Natural killer cell (primary cell): ENCODE measurements at regions not wholly inside any gene's neighbourhood (a gene's known extent, or its start where the extent isn't known, plus 50 kb on each side); places are given as distances from the start of the nearest gene placed in this dataset.

ENCODE experiments used
- ATAC-seq, 3 donors: fragments of 150-1000 bp in 2 of 3; fragments of 200-7000 bp in 1 of 3; cut with Tn5 transposase; 1 replicate in 1 of 3; 2 replicates in 2 of 3; pipeline ENCODE4 v1.10.0; 2021; ENCODE audit warnings: mild to moderate bottlenecking in 2 of 3, moderate library complexity in 2 of 3
- DNase-seq, 2 donors: peaks; one replicate each; pipeline versions ENCODE4 v3.0.0 to v3.0.0-alpha.2; 2013 to 2021; ENCODE audit warnings: mixed read lengths in 1 of 2
- H3K27ac ChIP-seq: one replicate; pipeline ENCODE4 v1.5.1; 2013; ENCODE audit warnings: mild to moderate bottlenecking, low read length
- H3K27me3 ChIP-seq: one replicate; pipeline ENCODE4 v1.6.1; 2013; ENCODE audit warnings: low read length; ENCODE audit not compliant: control insufficient read depth, insufficient read depth
- H3K36me3 ChIP-seq: one replicate; pipeline ENCODE4 v1.6.1; 2013; ENCODE audit warnings: low read length; ENCODE audit not compliant: control insufficient read depth, insufficient read depth
- H3K4me1 ChIP-seq: one replicate; pipeline ENCODE4 v1.6.1; 2013; ENCODE audit warnings: low read length; ENCODE audit not compliant: control insufficient read depth, insufficient read depth
- H3K4me3 ChIP-seq: one replicate; pipeline ENCODE4 v1.5.1; 2013; ENCODE audit warnings: low read length
- H3K9me3 ChIP-seq: one replicate; pipeline ENCODE4 v1.6.1; 2013; ENCODE audit warnings: low read length; ENCODE audit not compliant: control insufficient read depth, insufficient read depth
- H3K27ac Mint-ChIP-seq, 2 donors: one replicate each; pipeline ENCODE4 v1.8.0; 2022; ENCODE audit warnings: mild to moderate bottlenecking in 2 of 2, mixed read lengths in 2 of 2, moderate library complexity in 1 of 2
- H3K27me3 Mint-ChIP-seq, 2 donors: one replicate each; pipeline ENCODE4 v1.8.0; 2022; ENCODE audit warnings: low read depth in 2 of 2, mixed read lengths in 2 of 2
- H3K36me3 Mint-ChIP-seq: one replicate; pipeline ENCODE4 v1.8.0; 2022; ENCODE audit warnings: mixed read lengths
- H3K4me1 Mint-ChIP-seq, 2 donors: one replicate each; pipeline ENCODE4 v1.8.0; 2022; ENCODE audit warnings: mixed read lengths in 2 of 2
- H3K4me3 Mint-ChIP-seq: one replicate; pipeline ENCODE4 v1.8.0; 2022; ENCODE audit warnings: mild to moderate bottlenecking, moderate library complexity, mixed read lengths
- H3K9me3 Mint-ChIP-seq, 2 donors: one replicate each; pipeline ENCODE4 v1.8.0; 2022; ENCODE audit warnings: mixed read lengths in 2 of 2
- WGBS: methylation state at CpG from one replicate; pipeline ENCODE4 v1.1.7; 2013; ENCODE audit warnings: missing lambda C conversion rate; ENCODE audit not compliant: insufficient coverage; 5-methylcytosine and 5-hydroxymethylcytosine counted together
- intact Hi-C: fragments of 100-400 bp; cut with micrococcal nuclease; formaldehyde crosslinking; loops from one replicate; pipeline ENCODE4 v1.14.2; 2022
- TF ChIP-seq, protein P1 (sequence below): fragments of 200-600 bp; IDR thresholded peaks from one replicate; pipeline ENCODE4 v1.8.0; 2022; ENCODE audit warnings: antibody characterized with exemption

DNA sequence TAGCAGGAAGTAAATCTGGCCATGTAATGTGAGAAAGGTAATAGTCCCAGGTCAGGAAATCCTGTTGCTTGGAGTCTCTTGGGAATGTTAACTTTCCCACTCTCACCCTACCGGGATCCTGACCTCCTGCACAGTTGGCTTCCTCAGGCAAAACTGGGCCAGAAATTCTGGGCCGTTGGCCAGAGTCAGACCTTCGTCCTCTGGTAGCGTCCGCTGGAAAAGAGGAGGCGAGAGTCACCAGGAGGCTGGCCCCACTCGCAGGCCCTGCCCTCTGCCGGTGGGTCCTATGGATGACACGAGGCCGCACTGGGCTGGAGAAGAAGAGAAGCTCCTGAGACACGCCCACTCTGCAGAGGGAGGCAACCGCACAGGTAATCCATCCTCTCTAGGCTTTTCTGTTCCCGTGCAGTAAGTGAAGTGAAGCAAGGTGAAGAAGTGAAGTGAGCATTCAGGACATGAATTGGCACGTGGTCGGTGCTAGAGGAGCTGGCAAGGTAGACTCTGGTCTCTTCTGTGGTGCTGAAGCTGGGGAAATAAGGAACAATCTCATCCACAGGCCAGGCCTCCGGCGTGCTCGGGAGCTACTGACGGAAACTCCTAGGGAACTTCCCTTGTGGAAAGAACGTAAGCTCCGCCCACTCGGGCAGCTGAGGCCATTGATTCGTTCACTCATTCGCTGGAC, 182.7 kb upstream of the GLI2 start:
- H3K4me1 ChIP-seq: no peaks in the 10 kb centered on the region
- H3K4me3 ChIP-seq: no peak overlapping the region
- WGBS: 27% methylated on average over 24 of the region's 24 CpGs
- H3K9me3 Mint-ChIP-seq: no peaks in the 10 kb centered on the region
- H3K27me3 ChIP-seq: no peaks in the 10 kb centered on the region
- no peaks in the 10 kb centered on the region for H3K36me3 Mint-ChIP-seq
- no peak overlapping the region for H3K27ac ChIP-seq
- intact Hi-C loops: no loop called here
- no peak overlapping the region for H3K4me3 Mint-ChIP-seq
- peak in 1 of 3 donors; percentile 54 for ATAC-seq
- peaks cover 16 to 29% of the 10 kb centered on the region in 2 donors for H3K27me3 Mint-ChIP-seq
- H3K4me1 Mint-ChIP-seq: peaks cover 0 to 7% of the 10 kb centered on the region in 2 donors
- no peak overlapping the region for H3K27ac Mint-ChIP-seq
- no peaks in the 10 kb centered on the region for H3K36me3 ChIP-seq
- DNase-seq: peak in 1 of 2 donors; percentile 17
- TF ChIP-seq, protein P1, sequence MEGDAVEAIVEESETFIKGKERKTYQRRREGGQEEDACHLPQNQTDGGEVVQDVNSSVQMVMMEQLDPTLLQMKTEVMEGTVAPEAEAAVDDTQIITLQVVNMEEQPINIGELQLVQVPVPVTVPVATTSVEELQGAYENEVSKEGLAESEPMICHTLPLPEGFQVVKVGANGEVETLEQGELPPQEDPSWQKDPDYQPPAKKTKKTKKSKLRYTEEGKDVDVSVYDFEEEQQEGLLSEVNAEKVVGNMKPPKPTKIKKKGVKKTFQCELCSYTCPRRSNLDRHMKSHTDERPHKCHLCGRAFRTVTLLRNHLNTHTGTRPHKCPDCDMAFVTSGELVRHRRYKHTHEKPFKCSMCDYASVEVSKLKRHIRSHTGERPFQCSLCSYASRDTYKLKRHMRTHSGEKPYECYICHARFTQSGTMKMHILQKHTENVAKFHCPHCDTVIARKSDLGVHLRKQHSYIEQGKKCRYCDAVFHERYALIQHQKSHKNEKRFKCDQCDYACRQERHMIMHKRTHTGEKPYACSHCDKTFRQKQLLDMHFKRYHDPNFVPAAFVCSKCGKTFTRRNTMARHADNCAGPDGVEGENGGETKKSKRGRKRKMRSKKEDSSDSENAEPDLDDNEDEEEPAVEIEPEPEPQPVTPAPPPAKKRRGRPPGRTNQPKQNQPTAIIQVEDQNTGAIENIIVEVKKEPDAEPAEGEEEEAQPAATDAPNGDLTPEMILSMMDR: no peak
- H3K9me3 ChIP-seq: no peaks in the 10 kb centered on the region

GRCh38 chr2:120554625-120555032, 181.0 kb upstream of the GLI2 start:
- Histone ChIP-seq H3K9me3 (no peaks in the 10 kb centered on the region), H3K36me3 (no peaks in the 10 kb centered on the region), H3K27ac (no peak overlapping the region), H3K4me1 (no peaks in the 10 kb centered on the region), H3K27me3 (no peaks in the 10 kb centered on the region), H3K4me3 (no peak overlapping the region)
- intact Hi-C loops: no loop called here
- Mint-ChIP-seq H3K9me3 (no peaks in the 10 kb centered on the region), H3K4me3 (no peak overlapping the region), H3K27ac (no peak overlapping the region), H3K27me3 (peaks cover 17 to 29% of the 10 kb centered on the region in 2 donors), H3K36me3 (no peaks in the 10 kb centered on the region), H3K4me1 (peaks cover 0 to 7% of the 10 kb centered on the region in 2 donors)
- TF ChIP-seq, protein P1: no peak
- ATAC-seq (no peak), DNase-seq (no peak)

DNA sequence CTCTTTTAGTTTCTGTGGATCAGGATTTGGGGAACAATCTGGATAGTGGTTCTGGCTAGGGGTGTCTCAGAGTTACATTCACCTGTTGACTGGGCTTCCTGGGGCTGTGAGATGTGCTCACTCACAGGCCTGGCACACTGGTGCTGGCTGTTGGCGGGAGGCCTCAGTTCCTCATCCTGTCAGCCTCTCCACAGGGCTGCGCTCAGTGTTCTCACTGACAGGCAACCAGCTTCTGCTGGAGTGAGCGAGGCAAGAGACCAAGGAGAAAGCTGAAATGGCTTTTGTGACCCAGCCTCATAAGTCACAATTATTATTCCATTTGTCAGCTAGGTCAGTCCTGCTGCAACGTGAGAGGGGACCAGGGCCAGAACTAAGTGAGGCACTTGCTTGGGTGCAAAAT, 180.6 kb upstream of the GLI2 start:
- H3K9me3 ChIP-seq: no peaks in the 10 kb centered on the region
- H3K27ac Mint-ChIP-seq: no peak overlapping the region
- H3K9me3 Mint-ChIP-seq: no peaks in the 10 kb centered on the region
- WGBS: 85% methylated on average over 4 of the region's 4 CpGs
- no peak overlapping the region for H3K4me3 Mint-ChIP-seq
- no peak for DNase-seq
- no peak overlapping the region for H3K27ac ChIP-seq
- no peaks in the 10 kb centered on the region for H3K36me3 Mint-ChIP-seq
- intact Hi-C loops: no loop called here
- H3K4me3 ChIP-seq: no peak overlapping the region
- ATAC-seq: no peak
- peaks cover 17 to 29% of the 10 kb centered on the region in 2 donors for H3K27me3 Mint-ChIP-seq
- peaks cover 0 to 7% of the 10 kb centered on the region in 2 donors for H3K4me1 Mint-ChIP-seq
- no peaks in the 10 kb centered on the region for H3K27me3 ChIP-seq
- H3K36me3 ChIP-seq: no peaks in the 10 kb centered on the region
- no peaks in the 10 kb centered on the region for H3K4me1 ChIP-seq
- TF ChIP-seq, protein P1: no peak

DNA sequence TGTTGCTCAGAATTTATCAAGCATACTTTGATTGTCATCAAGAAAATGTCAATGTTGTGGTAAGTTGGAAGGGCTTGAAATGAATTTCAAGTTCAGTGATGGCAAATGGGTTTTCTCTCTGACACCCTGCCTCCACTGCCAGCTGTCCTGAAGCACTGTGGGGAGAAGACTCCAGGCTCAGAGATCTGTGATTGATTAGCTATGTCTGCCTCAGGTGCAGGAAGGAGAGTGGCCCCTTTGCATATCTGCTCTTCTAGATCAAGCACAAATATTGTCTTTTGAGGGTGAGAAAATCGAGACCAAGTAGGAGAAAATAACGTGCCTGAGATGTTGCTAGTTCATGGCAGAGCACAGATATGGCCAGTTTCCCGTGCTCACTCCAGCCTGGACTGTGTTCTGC, 178.8 kb upstream of the GLI2 start:
- H3K4me3 Mint-ChIP-seq: no peak overlapping the region
- no peaks in the 10 kb centered on the region for H3K9me3 Mint-ChIP-seq
- H3K27me3 ChIP-seq: no peaks in the 10 kb centered on the region
- no peaks in the 10 kb centered on the region for H3K9me3 ChIP-seq
- H3K27ac ChIP-seq: no peak overlapping the region
- no peak overlapping the region for H3K27ac Mint-ChIP-seq
- no peaks in the 10 kb centered on the region for H3K36me3 Mint-ChIP-seq
- H3K36me3 ChIP-seq: no peaks in the 10 kb centered on the region
- H3K4me1 ChIP-seq: no peaks in the 10 kb centered on the region
- TF ChIP-seq, protein P1: no peak
- ATAC-seq (no peak), DNase-seq (no peak)
- intact Hi-C loops: no loop called here
- peaks cover 0 to 7% of the 10 kb centered on the region in 2 donors for H3K4me1 Mint-ChIP-seq
- peaks cover 17 to 29% of the 10 kb centered on the region in 2 donors for H3K27me3 Mint-ChIP-seq
- no peak overlapping the region for H3K4me3 ChIP-seq
- 78% methylated on average over 3 of the region's 3 CpGs for WGBS
